ENCODE measurements at regions not wholly inside any gene's neighbourhood (a gene's known extent, or its start where the extent isn't known, plus 50 kb on each side); places are given as distances from the start of the nearest gene placed in this dataset.

DNA sequence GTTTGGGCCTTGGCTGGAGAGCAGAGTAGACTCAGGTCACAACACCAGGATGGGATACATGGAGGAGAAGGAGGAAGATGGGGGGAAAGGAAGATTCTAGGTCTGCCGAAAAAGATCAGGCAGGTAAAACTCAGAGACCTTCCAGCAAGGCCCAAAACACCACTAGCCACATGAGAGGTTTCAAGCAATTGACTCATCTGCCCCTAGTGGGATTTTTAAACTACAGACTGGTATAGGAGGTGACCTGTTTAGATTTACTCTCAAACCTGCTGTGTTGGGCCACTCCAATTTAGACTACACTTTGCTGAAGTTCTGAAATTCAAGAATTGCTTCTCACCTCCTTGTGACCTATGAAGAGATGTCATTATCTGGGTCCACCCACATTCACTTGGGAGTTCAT lies 236.9 kb upstream of the SASH1 start (continued):
- TF ChIP-seq JUN (IDR thresholded peaks at IDR 0.05; ENCODE audit: low read depth, low read length) (no peak), NANOG (IDR thresholded peaks at IDR 0.05; ENCODE audit: insufficient read depth, low read depth, low read length, poor library complexity, severe bottlenecking) (no peak), TEAD4 (IDR thresholded peaks at IDR 0.05; ENCODE audit: low read depth, low read length) (no peak), SIRT6 (IDR thresholded peaks at IDR 0.05; ENCODE audit: low read length) (no peak), CHD2 (IDR thresholded peaks at IDR 0.05; ENCODE audit: low read length) (no peak), SP1 (IDR thresholded peaks at IDR 0.05; ENCODE audit: low read depth, low read length) (no peak)

Measured in H1 (cell line).